HT1080 (cell line): ENCODE measurements at regions not wholly inside any gene's neighbourhood (a gene's known extent, or its start where the extent isn't known, plus 50 kb on each side); places are given as distances from the start of the nearest gene placed in this dataset.
A peak's percentile ranks its signal among the peaks of the same experiment; 100 is the strongest.

ENCODE experiments used
- DNase-seq: peaks from one replicate; pipeline ENCODE4 v3.0.0-alpha.2; 2015; ENCODE audit warnings: low read depth

DNA sequence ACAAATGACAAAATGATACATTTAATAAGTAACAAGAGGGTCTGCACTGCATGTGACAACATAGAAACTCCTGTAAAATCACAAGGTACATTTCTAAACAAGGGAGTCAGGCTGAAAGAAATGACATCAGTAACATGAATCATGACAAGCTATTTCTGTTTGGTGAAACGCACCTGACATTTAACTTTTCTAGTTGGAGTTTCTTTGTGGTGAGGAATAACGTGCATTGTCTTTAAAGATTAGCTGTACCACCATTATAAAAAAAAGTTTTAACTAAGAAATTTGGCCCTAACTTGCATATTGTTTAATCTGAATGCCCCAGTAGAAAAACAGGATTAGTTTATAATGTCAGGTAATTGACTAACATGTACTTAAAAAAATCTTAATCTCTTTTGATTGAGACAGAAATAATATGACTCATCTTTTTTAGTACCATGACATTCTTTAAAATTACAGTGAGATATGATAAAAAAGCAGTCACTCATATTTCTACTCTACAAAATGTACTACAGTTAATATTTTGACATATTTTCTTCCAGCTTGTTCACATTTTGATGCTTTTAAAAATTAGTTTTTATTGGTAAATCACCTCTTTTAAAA, 418.2 kb downstream of the KLF12 start:
- peak; percentile 18 for DNase-seq

- no peak for DNase-seq
These were observed 418.9 kb downstream of the KLF12 start for GRCh38 chr13:73715114-73715910.

DNA sequence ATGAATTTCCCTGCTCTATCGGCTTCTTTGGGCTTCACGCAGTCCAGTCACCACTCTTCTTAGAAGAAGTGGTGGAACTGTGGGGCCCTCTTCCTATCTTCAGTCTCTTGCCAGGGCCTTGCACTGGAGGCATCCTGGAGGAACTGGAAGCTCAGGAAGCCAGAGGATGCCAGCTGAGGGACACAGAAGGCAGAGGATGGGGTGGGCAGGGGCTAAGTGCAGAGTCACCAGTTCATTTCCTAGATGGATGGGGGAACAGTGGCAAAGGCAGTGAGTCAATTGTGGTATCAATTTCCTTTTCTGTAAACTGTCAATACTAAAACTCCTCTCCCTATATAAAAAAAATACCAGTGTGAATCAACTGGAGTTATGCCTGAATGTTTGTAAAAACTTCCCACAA, 419.7 kb downstream of the KLF12 start:
- peak; percentile 19 for DNase-seq

DNA sequence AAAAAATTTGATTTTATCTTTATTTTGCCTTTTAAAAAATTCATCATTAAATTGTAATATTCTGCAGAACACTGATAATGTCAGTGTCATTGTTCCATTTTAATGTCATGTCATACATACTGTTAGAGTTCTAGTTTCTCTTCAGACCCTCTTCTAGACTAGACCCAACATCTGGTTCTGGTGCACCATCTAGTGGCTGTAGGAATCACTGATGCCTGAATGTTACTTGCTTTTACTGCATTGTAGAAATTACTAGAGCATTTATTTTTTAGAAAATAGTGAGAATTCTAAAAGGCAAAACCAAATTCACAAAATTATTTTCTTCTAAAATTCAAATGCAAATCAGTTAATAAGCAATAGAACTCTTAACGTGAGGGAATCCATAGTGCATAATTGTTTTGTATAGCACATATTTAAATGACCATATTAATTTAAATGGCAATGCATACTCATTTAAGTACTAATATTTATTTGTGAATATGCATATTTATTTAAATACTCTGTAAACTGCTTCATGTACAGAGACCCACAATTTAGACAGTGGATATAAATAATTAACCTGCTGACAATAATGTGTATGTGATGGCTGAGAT, 425.7 kb downstream of the KLF12 start:
- DNase-seq: peak; percentile 50

DNA sequence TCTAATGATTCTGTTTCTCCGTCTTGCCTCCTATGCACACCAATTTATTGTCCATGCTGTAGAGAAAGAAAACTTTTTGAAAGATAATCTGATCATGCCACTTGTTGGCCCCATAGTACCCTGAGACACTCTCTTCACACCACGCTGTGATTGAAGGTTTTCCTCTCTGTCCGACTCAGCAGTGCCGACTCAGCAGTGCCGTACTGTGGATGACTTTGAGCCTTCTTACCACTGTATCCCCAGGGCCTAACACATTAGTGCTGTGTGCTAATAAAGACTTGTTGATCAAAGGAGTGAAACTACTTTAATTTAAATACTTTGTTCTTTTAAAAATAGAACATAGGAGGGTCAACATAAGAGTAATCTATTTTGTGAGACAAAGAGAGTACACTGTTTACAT, 429.6 kb downstream of the KLF12 start:
- no peak for DNase-seq

DNA sequence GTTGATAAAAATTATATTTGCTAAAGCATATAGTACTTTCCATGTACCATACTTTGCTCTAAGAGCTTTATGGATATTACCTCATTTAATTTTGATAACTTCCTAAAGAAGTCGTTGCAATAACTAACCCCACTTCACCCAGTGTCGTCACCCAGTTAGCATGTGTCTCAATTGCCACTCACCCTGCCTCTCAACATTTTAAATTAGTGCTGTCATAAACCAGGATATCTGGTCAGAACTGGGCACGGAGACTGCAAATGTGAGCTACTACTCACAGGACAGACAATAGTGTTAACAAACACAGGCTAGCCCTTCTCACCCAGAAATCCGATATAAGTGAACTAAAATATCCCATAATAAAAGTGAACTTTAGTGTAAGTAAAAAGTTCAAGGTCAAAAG, 430.6 kb downstream of the KLF12 start:
- no peak for DNase-seq

- no peak for DNase-seq
These were observed 431.7 kb downstream of the KLF12 start for GRCh38 chr13:73702419-73703071.

GRCh38 chr13:73701160-73701559, 433.0 kb downstream of the KLF12 start:
- no peak for DNase-seq

- DNase-seq: peak; percentile 39
These were observed 435.3 kb downstream of the KLF12 start for GRCh38 chr13:73698859-73699258.

- DNase-seq: no peak
These were observed 437.0 kb downstream of the KLF12 start for GRCh38 chr13:73697166-73697565.

GRCh38 chr13:73696713-73697112, 437.5 kb downstream of the KLF12 start:
- DNase-seq: no peak

GRCh38 chr13:73696271-73696670, 437.9 kb downstream of the KLF12 start:
- DNase-seq: no peak

- no peak for DNase-seq
These were observed 438.9 kb downstream of the KLF12 start for GRCh38 chr13:73695325-73695724.

DNA sequence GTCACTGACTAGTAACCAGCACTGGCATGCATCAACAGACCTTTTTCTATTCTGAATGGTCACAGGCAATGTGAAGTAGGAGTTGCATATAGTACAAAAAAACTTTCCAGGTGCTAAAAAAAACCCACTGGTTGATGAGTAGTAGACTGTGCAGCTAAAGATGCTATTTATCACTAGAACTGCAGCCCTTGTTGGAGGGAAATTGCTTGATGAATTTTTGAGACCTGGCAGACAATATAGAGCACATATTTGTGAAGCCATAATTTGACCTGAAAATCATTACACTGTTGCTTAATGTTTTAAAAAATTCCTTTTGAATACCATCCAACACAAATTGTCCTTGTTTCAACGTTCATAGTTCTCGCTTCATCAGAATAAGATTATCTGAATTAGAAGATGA, 441.0 kb downstream of the KLF12 start:
- no peak for DNase-seq

GRCh38 chr13:73691891-73692290, 442.3 kb downstream of the KLF12 start:
- no peak for DNase-seq

DNA sequence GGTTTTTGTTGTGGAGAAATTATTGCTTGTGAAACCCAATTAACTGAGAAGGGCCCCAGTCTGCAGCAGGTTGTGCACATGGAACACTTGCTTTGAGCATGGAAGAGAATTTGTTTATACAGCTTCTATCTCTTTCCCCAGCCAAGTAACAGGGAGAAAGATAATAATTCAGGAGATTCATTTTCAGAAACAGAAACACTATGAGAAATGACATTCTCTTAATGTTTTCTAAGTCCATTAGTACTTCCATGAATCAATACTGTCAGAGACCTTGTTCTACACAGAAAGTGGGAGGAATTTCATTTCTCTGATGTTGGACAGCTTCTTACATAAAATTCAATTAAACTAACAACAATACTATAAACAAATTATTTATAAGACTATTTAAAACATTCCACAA, 446.3 kb downstream of the KLF12 start:
- no peak for DNase-seq

DNA sequence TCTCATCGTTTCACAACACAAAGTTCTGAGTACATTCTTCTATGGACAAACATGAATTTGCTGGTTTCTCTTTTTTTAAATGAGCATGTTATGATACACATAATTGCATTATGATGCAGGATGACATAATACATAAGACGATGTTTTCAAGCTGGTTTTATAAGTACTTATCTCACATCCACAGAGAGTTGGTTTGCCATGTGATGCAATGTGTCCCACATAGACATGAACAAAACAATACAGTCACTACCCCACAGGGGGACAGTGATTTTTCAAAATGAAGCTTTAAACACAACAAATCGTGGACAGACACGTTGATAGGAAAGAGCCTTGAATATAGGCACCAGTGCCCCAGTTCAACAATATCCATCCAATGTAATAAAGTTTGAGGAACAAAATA, 447.1 kb downstream of the KLF12 start:
- no peak for DNase-seq

DNA sequence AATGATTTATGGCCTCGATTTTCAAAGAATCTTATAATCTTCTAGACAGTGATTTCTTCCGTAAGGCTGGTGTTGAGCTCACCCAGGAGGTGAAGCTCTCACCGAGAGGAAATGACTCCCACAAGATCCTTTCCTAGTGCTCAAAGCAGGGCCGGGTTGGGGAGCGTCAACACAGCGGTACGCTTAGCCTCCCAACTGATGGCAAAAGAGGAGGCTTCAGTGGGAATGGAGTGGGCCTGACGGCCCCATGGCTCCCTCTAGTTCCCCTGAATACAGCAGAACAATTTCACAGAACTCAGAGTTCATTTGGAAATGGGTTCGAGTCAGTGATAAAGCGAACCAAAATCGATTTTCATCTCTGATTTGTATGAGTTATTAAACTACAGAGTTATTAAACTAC, 449.5 kb downstream of the KLF12 start:
- DNase-seq: no peak

- DNase-seq: no peak
These were observed 449.9 kb downstream of the KLF12 start for GRCh38 chr13:73684286-73684685.

DNA sequence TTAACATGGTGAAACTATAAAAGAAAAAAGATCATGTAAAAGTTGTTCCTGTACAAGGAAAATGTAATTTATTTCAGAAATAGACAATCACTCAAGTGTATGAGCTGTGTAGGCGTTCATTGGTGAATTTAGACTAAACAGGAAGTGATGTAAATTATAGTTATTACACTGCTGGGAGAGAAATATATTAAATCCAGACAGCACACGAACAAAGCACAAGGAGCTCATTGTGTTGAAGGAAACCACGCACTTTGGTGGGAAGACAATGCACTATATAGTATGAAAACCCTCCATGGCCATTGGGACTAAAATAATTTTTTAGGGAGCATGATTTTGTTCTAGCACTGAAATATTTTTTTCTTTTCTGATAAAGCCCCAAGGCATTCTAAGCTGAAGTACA, 450.5 kb downstream of the KLF12 start:
- peak; percentile 35 for DNase-seq

DNA sequence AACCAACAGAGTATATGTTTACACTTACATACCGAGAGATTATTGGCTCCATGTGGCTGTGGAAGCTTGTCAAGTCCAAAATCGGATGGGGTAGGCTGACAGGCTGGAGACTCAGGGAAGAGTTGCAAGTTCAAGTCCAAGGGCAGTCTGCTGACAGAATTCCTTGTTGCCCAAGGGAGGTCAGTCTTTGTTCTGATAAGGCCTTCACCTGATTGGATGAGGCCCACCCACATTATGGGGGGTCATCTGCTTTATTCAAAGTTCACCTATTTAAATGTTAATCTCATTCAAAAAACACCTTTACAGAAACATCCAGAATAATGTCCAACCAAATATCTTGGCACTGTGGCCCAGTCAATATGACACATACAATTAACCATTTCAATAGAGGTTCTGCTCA, 452.4 kb downstream of the KLF12 start:
- DNase-seq: no peak

DNA sequence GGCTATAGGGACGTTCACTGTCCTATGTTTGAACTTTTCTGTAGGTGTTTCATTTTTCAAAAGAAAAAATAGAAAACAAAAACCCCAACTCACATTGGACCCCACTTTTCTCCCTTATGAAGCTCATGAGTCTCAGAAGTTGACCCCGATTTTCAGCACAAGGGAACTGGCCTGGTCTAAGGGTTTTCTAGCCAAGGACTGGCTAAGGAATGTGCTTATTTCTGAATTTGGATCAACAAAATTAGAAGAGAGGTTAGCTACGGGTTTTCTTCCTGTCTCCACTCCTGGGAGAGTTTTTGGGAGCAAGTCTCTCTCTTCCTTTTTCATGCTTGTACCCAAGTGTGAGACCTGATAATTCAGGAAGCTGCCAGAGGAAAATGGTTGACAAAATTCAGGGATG, 453.2 kb downstream of the KLF12 start:
- no peak for DNase-seq
